Skeletal muscle tissue (tissue), 3 donors: ENCODE measurements at regions not wholly inside any gene's neighbourhood (a gene's known extent, or its start where the extent isn't known, plus 50 kb on each side); places are given as distances from the start of the nearest gene placed in this dataset.

Experiments
- H3K27ac ChIP-seq: one replicate; pipeline ENCODE4 v1.7.0; 2013; ENCODE audit warnings: mild to moderate bottlenecking, low read depth, low read length, inconsistent platforms
- H3K27me3 ChIP-seq, 3 donors: one replicate each; pipeline ENCODE4 v1.7.0; 2013; ENCODE audit warnings: low read length in 3 of 3; ENCODE audit not compliant: control insufficient read depth in 3 of 3, insufficient read depth in 3 of 3
- H3K36me3 ChIP-seq, 3 donors: one replicate each; pipeline ENCODE4 v1.7.0; 2013; ENCODE audit warnings: low read length in 3 of 3; ENCODE audit not compliant: control insufficient read depth in 3 of 3, insufficient read depth in 3 of 3
- H3K4me1 ChIP-seq, 3 donors: one replicate each; pipeline ENCODE4 v1.7.0; 2013; ENCODE audit warnings: low read length in 3 of 3, mild to moderate bottlenecking in 3 of 3; ENCODE audit not compliant: control insufficient read depth in 3 of 3, insufficient read depth in 3 of 3
- H3K4me3 ChIP-seq, 3 donors: one replicate each; pipeline ENCODE4 v1.7.0; 2013; ENCODE audit warnings: low read length in 3 of 3
- H3K9ac ChIP-seq, 3 donors: one replicate each; pipeline ENCODE4 v1.7.0; 2013; ENCODE audit warnings: low read length in 3 of 3, mild to moderate bottlenecking in 3 of 3, moderate library complexity in 2 of 3, low read depth in 1 of 3
- H3K9me3 ChIP-seq, 3 donors: one replicate each; pipeline ENCODE4 v1.7.0; 2013; ENCODE audit warnings: low read length in 3 of 3; ENCODE audit not compliant: control insufficient read depth in 3 of 3
- donor health status: Osteomylitis.

- no peaks in the 10 kb centered on the region for H3K27me3 ChIP-seq
These were observed 366.6 kb downstream of the FSIP2 start for GRCh38 chr2:186105016-186105724.

GRCh38 chr2:186108470-186108869 is 369.9 kb downstream of the FSIP2 start:
- H3K4me1 ChIP-seq, result no peaks in the 10 kb centered on the region
- H3K36me3 ChIP-seq, result no peaks in the 10 kb centered on the region
- H3K27me3 ChIP-seq, result no peaks in the 10 kb centered on the region
- no peak overlapping the region for H3K27ac ChIP-seq
- H3K9me3 ChIP-seq, result no peaks in the 10 kb centered on the region
- H3K9ac ChIP-seq, result no peak overlapping the region
- no peak overlapping the region for H3K4me3 ChIP-seq

More at GRCh38 chr2:186105016-186105724, 366.6 kb downstream of the FSIP2 start:
- Histone ChIP-seq H3K4me3 (no peak overlapping the region), H3K4me1 (no peaks in the 10 kb centered on the region), H3K9me3 (no peaks in the 10 kb centered on the region), H3K9ac (no peak overlapping the region), H3K27ac (no peak overlapping the region), H3K36me3 (no peaks in the 10 kb centered on the region)

GRCh38 chr2:186113284-186113683 is 372.8 kb upstream of the ZC3H15 start:
- Histone ChIP-seq H3K36me3 (no peaks in the 10 kb centered on the region), H3K27ac (no peak overlapping the region), H3K4me3 (no peak overlapping the region), H3K27me3 (no peaks in the 10 kb centered on the region), H3K4me1 (no peaks in the 10 kb centered on the region), H3K9me3 (peaks cover 0 to 3% (median 0%) of the 10 kb centered on the region in 3 donors), H3K9ac (no peak overlapping the region)

- no peaks in the 10 kb centered on the region for H3K9me3 ChIP-seq
- H3K9ac ChIP-seq, result no peak overlapping the region
- H3K4me3 ChIP-seq, result no peak overlapping the region
- peaks cover 0 to 5% (median 0%) of the 10 kb centered on the region in 3 donors for H3K4me1 ChIP-seq
- no peaks in the 10 kb centered on the region for H3K36me3 ChIP-seq
- no peak overlapping the region for H3K27ac ChIP-seq
- H3K27me3 ChIP-seq, result no peaks in the 10 kb centered on the region
These were observed 360.9 kb upstream of the ZC3H15 start for GRCh38 chr2:186125156-186125555.

GRCh38 chr2:186125625-186126024 is 360.4 kb upstream of the ZC3H15 start:
- peaks cover 0 to 5% (median 0%) of the 10 kb centered on the region in 3 donors for H3K4me1 ChIP-seq
- no peak overlapping the region for H3K27ac ChIP-seq
- H3K36me3 ChIP-seq, result no peaks in the 10 kb centered on the region
- H3K27me3 ChIP-seq, result no peaks in the 10 kb centered on the region
- no peak overlapping the region for H3K4me3 ChIP-seq
- no peak overlapping the region for H3K9ac ChIP-seq
- no peaks in the 10 kb centered on the region for H3K9me3 ChIP-seq

GRCh38 chr2:186126181-186126580 is 359.9 kb upstream of the ZC3H15 start:
- no peak overlapping the region for H3K9ac ChIP-seq
- no peaks in the 10 kb centered on the region for H3K27me3 ChIP-seq
- H3K36me3 ChIP-seq, result no peaks in the 10 kb centered on the region
- no peaks in the 10 kb centered on the region for H3K9me3 ChIP-seq
- H3K4me3 ChIP-seq, result no peak overlapping the region
- H3K4me1 ChIP-seq, result peaks cover 0 to 5% (median 0%) of the 10 kb centered on the region in 3 donors
- H3K27ac ChIP-seq, result no peak overlapping the region

GRCh38 chr2:186129767-186130581 is 356.1 kb upstream of the ZC3H15 start:
- Histone ChIP-seq H3K4me1 (peaks cover 0 to 5% (median 0%) of the 10 kb centered on the region in 3 donors), H3K27me3 (no peaks in the 10 kb centered on the region), H3K4me3 (no peak overlapping the region), H3K27ac (no peak overlapping the region), H3K36me3 (no peaks in the 10 kb centered on the region), H3K9ac (no peak overlapping the region), H3K9me3 (no peaks in the 10 kb centered on the region)

- Histone ChIP-seq H3K9ac (no peak overlapping the region), H3K36me3 (no peaks in the 10 kb centered on the region), H3K9me3 (no peaks in the 10 kb centered on the region), H3K27me3 (no peaks in the 10 kb centered on the region), H3K27ac (no peak overlapping the region), H3K4me1 (peaks cover 0 to 5% (median 0%) of the 10 kb centered on the region in 3 donors), H3K4me3 (no peak overlapping the region)
These were observed 355.1 kb upstream of the ZC3H15 start for GRCh38 chr2:186130748-186131641.

- Histone ChIP-seq H3K27me3 (no peaks in the 10 kb centered on the region), H3K36me3 (no peaks in the 10 kb centered on the region), H3K9ac (no peak overlapping the region)
These were observed 350.4 kb upstream of the ZC3H15 start for GRCh38 chr2:186135686-186136085.

More at GRCh38 chr2:186135686-186136085, 350.4 kb upstream of the ZC3H15 start:
- Histone ChIP-seq H3K27ac (no peak overlapping the region), H3K4me3 (no peak overlapping the region), H3K4me1 (no peaks in the 10 kb centered on the region), H3K9me3 (no peaks in the 10 kb centered on the region)
